Mesenchymal stem cell (in vitro differentiated cells and primary cell): ENCODE measurements at regions not wholly inside any gene's neighbourhood (a gene's known extent, or its start where the extent isn't known, plus 50 kb on each side); places are given as distances from the start of the nearest gene placed in this dataset.

Experiments
- DNase-seq: peaks from one replicate; pipeline ENCODE4 v3.0.0-alpha.2; 2013
- H2AFZ ChIP-seq: one replicate; pipeline ENCODE4 v1.6.1; 2013; ENCODE audit warnings: low read depth, mild to moderate bottlenecking, control low read depth, inconsistent platforms, low read length, moderate library complexity
- H2AK5ac ChIP-seq: 2 replicates; pipeline ENCODE4 v1.6.1; 2013; ENCODE audit warnings: low read length, moderate library complexity, mild to moderate bottlenecking, inconsistent platforms; ENCODE audit not compliant: severe bottlenecking
- H2BK120ac ChIP-seq: one replicate; pipeline ENCODE4 v1.6.1; 2013; ENCODE audit warnings: low read depth, mild to moderate bottlenecking, inconsistent platforms, low read length, moderate library complexity
- H2BK12ac ChIP-seq, 2 experiments: one replicate each; pipeline ENCODE4 v1.6.1; 2013; ENCODE audit warnings: inconsistent platforms in 2 of 2, low read length in 2 of 2, mild to moderate bottlenecking in 2 of 2, moderate library complexity in 2 of 2, control low read depth in 1 of 2
- H2BK15ac ChIP-seq: one replicate; pipeline ENCODE4 v1.6.1; 2013; ENCODE audit warnings: mild to moderate bottlenecking, low read depth, inconsistent platforms; ENCODE audit not compliant: poor library complexity, severe bottlenecking
- H2BK5ac ChIP-seq: 2 replicates; pipeline ENCODE4 v1.6.1; 2013; ENCODE audit warnings: low read depth, mild to moderate bottlenecking, low read length, control low read depth, inconsistent platforms; ENCODE audit not compliant: poor library complexity, severe bottlenecking
- H3K14ac ChIP-seq, 2 experiments: one replicate each; pipeline ENCODE4 v1.6.1; 2013; ENCODE audit warnings: inconsistent platforms in 2 of 2, low read length in 2 of 2, control low read depth in 1 of 2, mild to moderate bottlenecking in 1 of 2, moderate library complexity in 1 of 2
- H3K18ac ChIP-seq, 2 experiments: one replicate each; pipeline ENCODE4 v1.6.1; 2013; ENCODE audit warnings: inconsistent platforms in 2 of 2, low read length in 2 of 2, control low read depth in 1 of 2, low read depth in 1 of 2, mild to moderate bottlenecking in 1 of 2
- H3K23ac ChIP-seq, 2 experiments: one replicate each; pipeline ENCODE4 v1.6.1; 2013; ENCODE audit warnings: inconsistent platforms in 2 of 2, low read length in 2 of 2, mild to moderate bottlenecking in 2 of 2, moderate library complexity in 2 of 2, control low read depth in 1 of 2
- H3K27ac ChIP-seq: 2 replicates; pipeline ENCODE4 v1.5.1; 2013; ENCODE audit warnings: mild to moderate bottlenecking, moderate library complexity, low read length, control low read depth, inconsistent platforms; ENCODE audit not compliant: poor library complexity, severe bottlenecking
- H3K27me3 ChIP-seq, 2 experiments: 2 replicates each; pipeline versions ENCODE4 v1.6.1 to v1.7.0; 2013; ENCODE audit warnings: low read length in 2 of 2, mild to moderate bottlenecking in 2 of 2, moderate library complexity in 2 of 2, control low read depth in 1 of 2, inconsistent platforms in 1 of 2; ENCODE audit not compliant: control insufficient read depth in 1 of 2, insufficient read depth in 1 of 2
- H3K36me3 ChIP-seq, 2 experiments: 2 replicates each; pipeline versions ENCODE4 v1.6.1 to v1.7.0; 2013; ENCODE audit warnings: low read length in 2 of 2, control low read depth in 1 of 2, inconsistent platforms in 1 of 2, low read depth in 1 of 2, mild to moderate bottlenecking in 1 of 2; ENCODE audit not compliant: insufficient read depth in 2 of 2, control insufficient read depth in 1 of 2
- H3K4ac ChIP-seq, 2 experiments: one replicate each; pipeline ENCODE4 v1.6.1; 2013; ENCODE audit warnings: inconsistent platforms in 2 of 2, low read length in 2 of 2, mild to moderate bottlenecking in 2 of 2, moderate library complexity in 2 of 2, control low read depth in 1 of 2, low read depth in 1 of 2
- H3K4me1 ChIP-seq: 2 replicates; pipeline ENCODE4 v1.6.1; 2013; ENCODE audit warnings: low read depth, low read length, control low read depth; ENCODE audit not compliant: control insufficient read depth, insufficient read depth
- H3K4me2 ChIP-seq: 2 replicates; pipeline ENCODE4 v1.6.1; 2013; ENCODE audit warnings: low read length, mild to moderate bottlenecking, inconsistent platforms; ENCODE audit not compliant: poor library complexity, severe bottlenecking
- H3K4me3 ChIP-seq, 2 experiments: 2 replicates each; pipeline versions ENCODE4 v1.5.1 to v1.7.0; 2013; ENCODE audit warnings: low read length in 2 of 2, mild to moderate bottlenecking in 2 of 2, control low read depth in 1 of 2, low read depth in 1 of 2; ENCODE audit not compliant: insufficient read depth in 1 of 2
- H3K79me1 ChIP-seq: replicated peaks from 2 replicates; pipeline ENCODE4 v1.6.1; 2013; ENCODE audit warnings: mild to moderate bottlenecking, control low read depth, low read length, inconsistent platforms; ENCODE audit not compliant: poor library complexity, severe bottlenecking
- H3K9ac ChIP-seq: 2 replicates; pipeline ENCODE4 v1.7.0; 2013; ENCODE audit warnings: mild to moderate bottlenecking, low read length, moderate library complexity
- H3K9me3 ChIP-seq: 2 replicates; pipeline ENCODE4 v1.7.0; 2013; ENCODE audit warnings: mild to moderate bottlenecking, low read length; ENCODE audit not compliant: control insufficient read depth
- H4K8ac ChIP-seq: one replicate; pipeline ENCODE4 v1.6.1; 2013; ENCODE audit warnings: inconsistent platforms, mild to moderate bottlenecking, low read length, moderate library complexity
- H4K91ac ChIP-seq: one replicate; pipeline ENCODE4 v1.6.1; 2013; ENCODE audit warnings: mild to moderate bottlenecking, low read length, inconsistent platforms
- WGBS: methylation state at CpG from one replicate; pipeline ENCODE4 v1.1.7; 2013; ENCODE audit warnings: mixed read lengths; 5-methylcytosine and 5-hydroxymethylcytosine counted together

DNA sequence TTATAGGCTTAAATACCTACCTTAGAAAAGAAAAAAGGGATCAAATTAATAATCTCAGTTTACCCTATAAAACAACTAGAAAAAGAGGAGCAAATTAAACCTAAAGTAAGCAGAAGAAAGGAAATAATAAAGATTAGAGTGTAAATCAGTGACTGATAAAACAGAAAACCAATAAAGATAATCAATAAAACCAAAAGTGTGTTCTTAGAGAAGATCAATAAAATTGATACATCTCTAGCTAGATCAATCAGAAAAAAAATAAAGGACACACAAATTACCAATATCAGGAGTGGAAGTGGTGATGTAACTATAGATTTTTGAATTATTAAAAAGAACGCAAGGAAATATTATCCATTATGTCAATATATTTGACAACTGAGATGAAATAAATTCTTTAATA lies 69.2 kb upstream of the NAMPT start:
- Histone ChIP-seq H2AK5ac (no peak overlapping the region), H3K79me1 (no peaks in the 10 kb centered on the region), H4K8ac (no peak overlapping the region), H3K4ac (no peak overlapping the region), H3K9ac (no peak overlapping the region), H2BK15ac (no peak overlapping the region), H3K9me3 (peaks cover 16% of the 10 kb centered on the region), H3K4me2 (no peak overlapping the region), H3K23ac (no peak overlapping the region), H2AFZ (no peak overlapping the region), H3K14ac (no peak overlapping the region), H3K27me3 (no peaks in the 10 kb centered on the region), H3K36me3 (no peaks in the 10 kb centered on the region), H3K4me3 (no peak overlapping the region), H3K27ac (no peak overlapping the region), H2BK120ac (no peak overlapping the region), H3K18ac (no peak overlapping the region), H3K4me1 (peaks cover 2% of the 10 kb centered on the region), H4K91ac (no peak overlapping the region), H2BK5ac (no peak overlapping the region), H2BK12ac (no peak overlapping the region)
- no CpG with 5 or more reads among the region's 1 CpG for WGBS
- DNase-seq, result no peak

DNA sequence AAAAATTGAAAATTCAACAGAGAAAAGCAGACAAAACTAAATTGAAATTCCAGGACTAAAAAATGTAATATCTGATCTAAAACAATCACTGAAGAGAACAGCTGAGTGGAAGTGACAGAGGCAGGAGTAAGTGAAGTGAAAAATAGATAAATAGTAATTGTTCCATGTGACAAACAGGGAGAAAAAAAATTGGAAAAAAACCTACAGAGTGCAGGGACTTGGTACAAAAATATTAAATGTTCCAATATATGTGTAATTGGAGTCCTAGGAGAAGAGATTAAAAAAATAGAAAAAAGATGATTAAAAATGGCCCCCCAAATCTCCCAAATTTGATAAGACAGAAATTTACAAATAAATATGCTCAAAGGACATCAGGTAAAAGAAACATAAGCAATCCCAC lies 63.4 kb upstream of the NAMPT start:
- Histone ChIP-seq H3K23ac (no peak overlapping the region), H4K91ac (no peak overlapping the region), H2BK12ac (no peak overlapping the region), H3K4ac (no peak overlapping the region), H2AK5ac (no peak overlapping the region), H3K18ac (no peak overlapping the region), H3K4me3 (no peak overlapping the region), H2BK5ac (no peak overlapping the region), H3K27ac (no peak overlapping the region), H3K9ac (no peak overlapping the region), H3K9me3 (peaks cover 33% of the 10 kb centered on the region), H3K27me3 (no peaks in the 10 kb centered on the region), H2BK120ac (no peak overlapping the region), H3K4me2 (no peak overlapping the region), H2BK15ac (no peak overlapping the region), H2AFZ (no peak overlapping the region), H3K79me1 (no peaks in the 10 kb centered on the region), H3K14ac (no peak overlapping the region), H3K36me3 (no peaks in the 10 kb centered on the region), H4K8ac (no peak overlapping the region), H3K4me1 (peaks cover 1% of the 10 kb centered on the region)
- no peak for DNase-seq

DNA sequence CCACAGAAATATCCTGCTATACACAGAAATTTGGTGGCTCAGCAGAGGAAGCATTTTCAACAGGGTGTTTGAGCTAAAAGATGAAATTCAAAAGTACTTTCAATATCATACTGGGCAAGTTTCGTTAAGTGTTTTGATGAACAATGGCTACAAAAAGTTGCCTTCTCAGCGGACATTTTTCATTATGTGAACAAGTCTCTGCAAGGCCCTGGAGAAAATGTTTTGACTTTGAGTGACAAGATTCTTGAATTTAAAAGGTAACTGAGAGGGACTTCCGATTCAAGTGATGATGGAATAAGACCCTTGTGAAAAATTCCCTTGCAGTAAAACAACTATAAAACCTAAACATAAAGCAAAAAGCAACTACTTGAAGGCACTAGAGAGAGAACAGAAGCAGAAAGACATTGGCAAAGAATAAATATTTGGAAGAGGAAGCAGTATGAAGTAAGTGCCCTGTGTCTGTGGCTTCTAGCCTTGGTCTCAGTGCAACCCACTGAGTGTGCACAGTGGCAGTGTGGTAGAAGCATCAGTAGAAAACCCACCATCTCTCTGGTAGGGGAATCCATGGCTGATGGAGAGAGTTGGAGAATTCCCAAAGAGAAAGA lies 62.5 kb upstream of the NAMPT start:
- H2BK12ac ChIP-seq, result no peak overlapping the region
- no peak overlapping the region for H3K4me3 ChIP-seq
- H3K79me1 ChIP-seq, result no peaks in the 10 kb centered on the region
- peaks cover 42% of the 10 kb centered on the region for H3K9me3 ChIP-seq
- no peak overlapping the region for H3K4me2 ChIP-seq
- no peak overlapping the region for H4K8ac ChIP-seq
- H3K4ac ChIP-seq, result no peak overlapping the region
- no peak overlapping the region for H2BK120ac ChIP-seq
- peaks cover 1% of the 10 kb centered on the region for H3K4me1 ChIP-seq
- no peak overlapping the region for H3K14ac ChIP-seq
- no peaks in the 10 kb centered on the region for H3K27me3 ChIP-seq
- 94% methylated on average over 2 of the region's 3 CpGs for WGBS
- no peak overlapping the region for H2AFZ ChIP-seq
- H3K23ac ChIP-seq, result no peak overlapping the region
- H2AK5ac ChIP-seq, result peak overlapping the region; percentile 6
- peak; percentile 24 for DNase-seq
- H3K27ac ChIP-seq, result no peak overlapping the region
- H2BK15ac ChIP-seq, result no peak overlapping the region
- H3K18ac ChIP-seq, result peak overlapping the region in 1 of 2 experiments; percentile 34
- H3K9ac ChIP-seq, result peak overlapping the region; percentile 81
- no peaks in the 10 kb centered on the region for H3K36me3 ChIP-seq
- no peak overlapping the region for H2BK5ac ChIP-seq
- no peak overlapping the region for H4K91ac ChIP-seq

DNA sequence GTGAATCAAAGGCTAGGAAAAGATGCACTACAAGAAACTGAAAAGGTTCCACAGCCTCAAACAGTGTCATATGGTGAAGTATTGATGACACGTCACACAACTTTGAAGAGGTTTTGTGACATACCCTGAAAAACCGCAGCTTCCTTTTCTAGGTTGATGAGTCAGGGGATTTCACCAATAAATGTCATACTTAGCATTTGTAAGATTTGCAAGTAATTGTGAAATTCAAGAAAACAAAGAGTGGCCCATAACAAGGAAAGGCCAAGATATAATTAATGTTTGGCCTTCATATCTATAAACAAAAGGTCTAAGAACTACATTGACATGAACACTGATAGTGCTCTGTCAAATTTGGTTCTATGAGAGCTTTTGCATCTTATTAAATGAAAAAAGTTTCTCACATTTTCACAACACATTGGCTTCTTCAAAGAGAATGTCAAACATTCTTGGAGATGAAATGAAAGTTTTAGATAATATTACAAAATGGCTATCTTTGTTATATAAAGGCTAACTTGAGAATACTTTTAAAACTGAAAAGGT lies 62.0 kb upstream of the NAMPT start:
- H3K27ac ChIP-seq, result no peak overlapping the region
- H3K27me3 ChIP-seq, result no peaks in the 10 kb centered on the region
- WGBS, result 28% methylated on average over 2 of the region's 2 CpGs
- H2AFZ ChIP-seq, result no peak overlapping the region
- H3K14ac ChIP-seq, result no peak overlapping the region
- no peak overlapping the region for H3K18ac ChIP-seq
- H4K8ac ChIP-seq, result no peak overlapping the region
- H3K9ac ChIP-seq, result peak overlapping the region; percentile 81
- peaks cover 1% of the 10 kb centered on the region for H3K4me1 ChIP-seq
- H3K4me2 ChIP-seq, result no peak overlapping the region
- no peak overlapping the region for H3K4ac ChIP-seq
- no peak overlapping the region for H2BK5ac ChIP-seq
- H3K79me1 ChIP-seq, result no peaks in the 10 kb centered on the region
- H3K9me3 ChIP-seq, result peaks cover 48% of the 10 kb centered on the region
- H3K23ac ChIP-seq, result no peak overlapping the region
- peak; percentile 98 for DNase-seq
- no peak overlapping the region for H2AK5ac ChIP-seq
- no peak overlapping the region for H4K91ac ChIP-seq
- no peak overlapping the region for H2BK12ac ChIP-seq
- H2BK120ac ChIP-seq, result no peak overlapping the region
- H3K4me3 ChIP-seq, result peak overlapping the region in 1 of 2 experiments; percentile 21
- no peaks in the 10 kb centered on the region for H3K36me3 ChIP-seq
- H2BK15ac ChIP-seq, result no peak overlapping the region
